OCI-LY1 (cell line): ENCODE measurements at regions not wholly inside any gene's neighbourhood (a gene's known extent, or its start where the extent isn't known, plus 50 kb on each side); places are given as distances from the start of the nearest gene placed in this dataset.

Experiments
- H2AFZ ChIP-seq: fragments of 200-600 bp; sonication (generic), shearing (Covaris generic); 2 replicates; pipeline ENCODE4 v1.6.0; 2014; ENCODE audit warnings: antibody characterized with exemption, mild to moderate bottlenecking, low read length
- H3F3A ChIP-seq: fragments of 200-600 bp; sonication (generic), shearing (Covaris generic); 2 replicates; pipeline ENCODE4 v1.6.0; 2014; ENCODE audit warnings: mild to moderate bottlenecking, antibody characterized with exemption, low read length, moderate library complexity; ENCODE audit not compliant: insufficient read depth
- H3K27ac ChIP-seq: fragments of 200-600 bp; sonication (generic); 2 replicates; pipeline ENCODE4 v1.5.1; 2014; ENCODE audit warnings: low read length, mixed run types, mild to moderate bottlenecking, low read depth; ENCODE audit not compliant: poor library complexity, severe bottlenecking
- H3K27me3 ChIP-seq: fragments of 200-600 bp; sonication (generic); 2 replicates; pipeline ENCODE4 v1.6.0; 2014; ENCODE audit warnings: antibody characterized with exemption, mild to moderate bottlenecking, low read length, moderate library complexity; ENCODE audit not compliant: insufficient read depth
- H3K36me3 ChIP-seq: fragments of 200-600 bp; sonication (generic); 2 replicates; pipeline ENCODE4 v1.6.1; 2014; ENCODE audit warnings: mild to moderate bottlenecking, antibody characterized with exemption, low read length, moderate library complexity, mixed read lengths; ENCODE audit not compliant: insufficient read depth
- H3K4me1 ChIP-seq: fragments of 200-600 bp; sonication (generic); 2 replicates; pipeline ENCODE4 v1.5.1; 2014; ENCODE audit warnings: mild to moderate bottlenecking, low read length, moderate library complexity; ENCODE audit not compliant: insufficient read depth, severe bottlenecking
- H3K4me2 ChIP-seq: fragments of 200-600 bp; sonication (generic), shearing (Covaris generic); 2 replicates; pipeline ENCODE4 v1.6.1; 2014; ENCODE audit warnings: low read length
- H3K4me3 ChIP-seq: fragments of 200-600 bp; sonication (generic); 2 replicates; pipeline ENCODE4 v1.5.1; 2014; ENCODE audit warnings: low read length, low read depth, mild to moderate bottlenecking, mixed read lengths; ENCODE audit not compliant: poor library complexity, severe bottlenecking
- H3K79me2 ChIP-seq: fragments of 200-600 bp; shearing (Covaris generic); 2 replicates; pipeline ENCODE4 v1.6.1; 2016; ENCODE audit warnings: mixed run types, low read length, mixed read lengths; ENCODE audit not compliant: insufficient read depth
- H3K9ac ChIP-seq: fragments of 200-600 bp; sonication (generic), shearing (Covaris generic); 2 replicates; pipeline ENCODE4 v1.6.1; 2014; ENCODE audit warnings: mild to moderate bottlenecking, low read length, mixed read lengths
- H3K9me2 ChIP-seq: fragments of 200-600 bp; sonication (generic), shearing (Covaris generic); 2 replicates; pipeline ENCODE4 v1.6.1; 2014; ENCODE audit warnings: low read depth, mild to moderate bottlenecking, low read length, mixed read lengths
- H3K9me3 ChIP-seq: fragments of 200-600 bp; shearing (Covaris generic); 2 replicates; pipeline ENCODE4 v1.6.1; 2014; ENCODE audit warnings: low read length, mixed read lengths
- H4K20me1 ChIP-seq: fragments of 200-600 bp; sonication (generic), shearing (Covaris generic); 2 replicates; pipeline ENCODE4 v1.6.0; 2016; ENCODE audit warnings: mild to moderate bottlenecking, low read length; ENCODE audit not compliant: insufficient read depth
- CTCF ChIP-seq: fragments of 200-600 bp; sonication (generic), shearing (Covaris generic); IDR thresholded peaks from 2 replicates; pipeline ENCODE4 v1.5.1; 2017; ENCODE audit warnings: mild to moderate bottlenecking, antibody characterized with exemption, low read length, moderate library complexity, mixed read lengths
- EZH2 ChIP-seq: fragments of 200-600 bp; sonication (generic), shearing (Covaris generic); IDR thresholded peaks from 2 replicates; pipeline ENCODE4 v1.8.0; 2017; ENCODE audit warnings: borderline replicate concordance, mixed run types, mild to moderate bottlenecking, antibody characterized with exemption, low read length, moderate library complexity, mixed read lengths

GRCh38 chr2:106685180-106685897, 198.2 kb downstream of the CD8B2 start:
- Histone ChIP-seq H3K36me3 (no peaks in the 10 kb centered on the region), H3K9me3 (no peaks in the 10 kb centered on the region), H3K9ac (no peak overlapping the region), H3F3A (no peaks in the 10 kb centered on the region), H3K79me2 (no peaks in the 10 kb centered on the region), H3K4me3 (no peak overlapping the region), H2AFZ (no peak overlapping the region), H3K27me3 (no peaks in the 10 kb centered on the region), H3K4me1 (no peaks in the 10 kb centered on the region), H3K9me2 (no peaks in the 10 kb centered on the region), H3K27ac (no peak overlapping the region), H3K4me2 (no peak overlapping the region), H4K20me1 (no peaks in the 10 kb centered on the region)
- TF ChIP-seq EZH2 (no peak), CTCF (no peak)

- no peaks in the 10 kb centered on the region for H3K36me3 ChIP-seq
- TF ChIP-seq EZH2 (no peak), CTCF (no peak)
These were observed 199.2 kb downstream of the ST6GAL2 start for GRCh38 chr2:106686814-106687213.

GRCh38 chr2:106694964-106695470, 190.9 kb downstream of the ST6GAL2 start:
- TF ChIP-seq CTCF, result no peak
- no peak for TF ChIP-seq EZH2
- H3K9ac ChIP-seq, result no peak overlapping the region
- no peaks in the 10 kb centered on the region for H3K4me1 ChIP-seq
- no peaks in the 10 kb centered on the region for H3K27me3 ChIP-seq
- H3K36me3 ChIP-seq, result no peaks in the 10 kb centered on the region
- H4K20me1 ChIP-seq, result no peaks in the 10 kb centered on the region
- H3K9me2 ChIP-seq, result no peaks in the 10 kb centered on the region
- no peak overlapping the region for H2AFZ ChIP-seq
- no peak overlapping the region for H3K4me3 ChIP-seq
- H3K79me2 ChIP-seq, result no peaks in the 10 kb centered on the region
- H3K9me3 ChIP-seq, result no peaks in the 10 kb centered on the region
- H3F3A ChIP-seq, result no peaks in the 10 kb centered on the region
- H3K4me2 ChIP-seq, result no peak overlapping the region
- H3K27ac ChIP-seq, result no peak overlapping the region

More at GRCh38 chr2:106686814-106687213, 199.2 kb downstream of the ST6GAL2 start:
- H3K4me3 ChIP-seq, result no peak overlapping the region
- no peaks in the 10 kb centered on the region for H3F3A ChIP-seq
- H3K9me3 ChIP-seq, result no peaks in the 10 kb centered on the region
- no peaks in the 10 kb centered on the region for H3K9me2 ChIP-seq
- H3K4me1 ChIP-seq, result no peaks in the 10 kb centered on the region
- no peaks in the 10 kb centered on the region for H3K27me3 ChIP-seq
- H2AFZ ChIP-seq, result no peak overlapping the region
- H4K20me1 ChIP-seq, result no peaks in the 10 kb centered on the region
- H3K27ac ChIP-seq, result no peak overlapping the region
- H3K4me2 ChIP-seq, result no peak overlapping the region
- H3K79me2 ChIP-seq, result no peaks in the 10 kb centered on the region
- H3K9ac ChIP-seq, result no peak overlapping the region
